Glutamatergic neuron (in vitro differentiated cells): ENCODE measurements at regions not wholly inside any gene's neighbourhood (a gene's known extent, or its start where the extent isn't known, plus 50 kb on each side); places are given as distances from the start of the nearest gene placed in this dataset.

ENCODE experiments used
- DNase-seq: peaks from one replicate; pipeline ENCODE4 v3.0.0; 2022
- H3K27ac Mint-ChIP-seq: one replicate; pipeline ENCODE4 v1.8.0; 2020; ENCODE audit warnings: mild to moderate bottlenecking, mixed read lengths, inconsistent platforms; ENCODE audit not compliant: unreplicated experiment
- H3K27me3 Mint-ChIP-seq: one replicate; pipeline ENCODE4 v1.8.0; 2020; ENCODE audit warnings: mild to moderate bottlenecking, moderate library complexity, mixed read lengths, inconsistent platforms; ENCODE audit not compliant: unreplicated experiment
- H3K36me3 Mint-ChIP-seq: one replicate; pipeline ENCODE4 v1.8.0; 2020; ENCODE audit warnings: mild to moderate bottlenecking, mixed read lengths, inconsistent platforms; ENCODE audit not compliant: unreplicated experiment
- H3K4me1 Mint-ChIP-seq: one replicate; pipeline ENCODE4 v1.8.0; 2020; ENCODE audit warnings: mild to moderate bottlenecking, low read depth, mixed read lengths, inconsistent platforms; ENCODE audit not compliant: unreplicated experiment
- H3K4me3 Mint-ChIP-seq: one replicate; pipeline ENCODE4 v1.8.0; 2020; ENCODE audit warnings: mild to moderate bottlenecking, mixed read lengths, inconsistent platforms; ENCODE audit not compliant: unreplicated experiment
- H3K9me3 Mint-ChIP-seq: one replicate; pipeline ENCODE4 v1.8.0; 2020; ENCODE audit warnings: mild to moderate bottlenecking, moderate library complexity, mixed read lengths, inconsistent platforms; ENCODE audit not compliant: unreplicated experiment
- CTCF ChIP-seq: fragments of 200-600 bp; sonication (generic); IDR thresholded peaks from one replicate; pipeline ENCODE4 v1.5.0; 2021; ENCODE audit not compliant: partially characterized antibody, unreplicated experiment

GRCh38 chr9:547314-547713 lies 294.2 kb upstream of the DMRT1 start:
- peaks cover 23% of the 10 kb centered on the region for H3K4me1 Mint-ChIP-seq
- H3K4me3 Mint-ChIP-seq, result no peak overlapping the region
- TF ChIP-seq CTCF, result no peak
- peaks cover 1% of the 10 kb centered on the region for H3K27me3 Mint-ChIP-seq
- H3K36me3 Mint-ChIP-seq, result no peaks in the 10 kb centered on the region
- no peaks in the 10 kb centered on the region for H3K9me3 Mint-ChIP-seq
- H3K27ac Mint-ChIP-seq, result no peak overlapping the region
- no peak for DNase-seq

- Mint-ChIP-seq H3K9me3 (no peaks in the 10 kb centered on the region), H3K4me1 (peaks cover 23% of the 10 kb centered on the region), H3K4me3 (no peak overlapping the region), H3K27me3 (peaks cover 1% of the 10 kb centered on the region), H3K36me3 (no peaks in the 10 kb centered on the region), H3K27ac (no peak overlapping the region)
- no peak for TF ChIP-seq CTCF
- no peak for DNase-seq
These were observed 292.0 kb upstream of the DMRT1 start for GRCh38 chr9:549455-549997.

- Mint-ChIP-seq H3K27ac (no peak overlapping the region), H3K27me3 (peaks cover 1% of the 10 kb centered on the region), H3K36me3 (no peaks in the 10 kb centered on the region), H3K4me1 (peaks cover 17% of the 10 kb centered on the region), H3K9me3 (no peaks in the 10 kb centered on the region), H3K4me3 (no peak overlapping the region)
- no peak for DNase-seq
- no peak for TF ChIP-seq CTCF
These were observed 291.2 kb upstream of the DMRT1 start for GRCh38 chr9:550333-550732.

GRCh38 chr9:551986-552929 lies 289.2 kb upstream of the DMRT1 start:
- Mint-ChIP-seq H3K9me3 (no peaks in the 10 kb centered on the region), H3K4me3 (no peak overlapping the region), H3K4me1 (peaks cover 9% of the 10 kb centered on the region), H3K27me3 (peaks cover 1% of the 10 kb centered on the region), H3K27ac (no peak overlapping the region), H3K36me3 (no peaks in the 10 kb centered on the region)
- no peak for TF ChIP-seq CTCF
- no peak for DNase-seq

- no peak for DNase-seq
- TF ChIP-seq CTCF, result no peak
- Mint-ChIP-seq H3K27me3 (no peaks in the 10 kb centered on the region), H3K4me3 (no peak overlapping the region), H3K36me3 (no peaks in the 10 kb centered on the region), H3K9me3 (peaks cover 1% of the 10 kb centered on the region), H3K4me1 (no peaks in the 10 kb centered on the region), H3K27ac (no peak overlapping the region)
These were observed 286.0 kb upstream of the DMRT1 start for GRCh38 chr9:555493-555892.
